Fibroblast of peridontal ligament (primary cell): ENCODE measurements at regions not wholly inside any gene's neighbourhood (a gene's known extent, or its start where the extent isn't known, plus 50 kb on each side); places are given as distances from the start of the nearest gene placed in this dataset.
A peak's percentile ranks its signal among the peaks of the same experiment; 100 is the strongest.

Experiments used
- DNase-seq: peaks from one replicate; pipeline ENCODE4 v3.0.0-alpha.2; 2010; ENCODE audit errors: extremely low read depth

DNA sequence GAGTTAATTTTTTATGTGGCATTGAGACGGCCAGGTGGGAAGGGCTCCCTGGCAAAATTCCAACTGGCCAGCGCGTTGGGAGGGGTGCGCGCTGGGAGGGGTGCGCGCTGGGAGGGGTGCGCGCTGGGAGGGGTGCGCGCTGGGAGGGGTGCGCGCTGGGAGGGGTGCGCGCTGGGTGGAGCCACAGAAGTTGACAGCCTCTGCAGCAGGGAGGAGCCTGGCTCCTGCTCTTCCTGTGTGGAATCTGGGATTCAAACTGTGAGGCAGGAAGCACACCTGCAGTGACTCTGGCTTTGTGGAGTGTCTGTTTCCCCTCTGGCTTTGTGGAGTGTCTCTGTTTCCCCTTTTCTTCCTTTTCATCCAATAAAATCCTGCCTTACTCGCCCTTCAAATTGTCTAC, 147.9 kb upstream of the CBLN2 start:
- no peak for DNase-seq

DNA sequence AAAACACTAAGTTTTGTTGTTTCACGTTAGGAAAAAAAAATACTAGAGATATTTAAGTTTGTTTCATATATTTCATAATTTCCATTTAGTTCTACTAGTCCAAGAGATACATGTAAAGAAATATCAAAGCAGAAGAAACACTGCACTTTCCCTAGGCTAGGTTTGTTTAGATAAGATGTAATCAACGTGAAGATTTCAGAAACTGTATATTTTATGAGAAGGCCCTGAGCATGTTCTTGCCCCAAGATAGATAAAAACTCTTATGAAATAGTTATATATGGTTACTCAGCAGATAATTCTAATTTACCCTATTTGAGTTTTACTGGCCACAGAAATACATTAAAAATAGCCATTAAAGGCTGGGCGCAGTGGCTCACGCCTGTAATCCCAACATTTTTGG, 143.6 kb upstream of the CBLN2 start:
- DNase-seq, result no peak

DNA sequence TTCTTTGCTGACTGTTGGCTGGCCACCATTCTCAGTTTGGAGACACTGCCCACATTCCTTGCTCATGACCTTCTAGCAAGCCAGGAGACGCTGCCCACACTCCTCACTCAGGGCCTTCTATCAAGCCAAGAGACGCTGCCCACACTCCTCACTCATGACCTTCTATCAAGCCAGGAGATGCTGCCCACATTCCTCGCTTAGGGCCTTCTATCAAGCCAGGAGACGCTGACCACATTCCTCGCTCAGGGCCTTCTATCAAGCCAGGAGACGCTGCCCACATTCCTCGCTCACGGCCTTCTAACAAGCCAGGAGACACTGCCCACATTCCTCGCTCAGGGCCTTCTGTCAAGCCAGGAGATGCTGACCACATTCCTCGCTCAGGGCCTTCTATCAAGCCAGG, 131.3 kb upstream of the CBLN2 start:
- no peak for DNase-seq

DNA sequence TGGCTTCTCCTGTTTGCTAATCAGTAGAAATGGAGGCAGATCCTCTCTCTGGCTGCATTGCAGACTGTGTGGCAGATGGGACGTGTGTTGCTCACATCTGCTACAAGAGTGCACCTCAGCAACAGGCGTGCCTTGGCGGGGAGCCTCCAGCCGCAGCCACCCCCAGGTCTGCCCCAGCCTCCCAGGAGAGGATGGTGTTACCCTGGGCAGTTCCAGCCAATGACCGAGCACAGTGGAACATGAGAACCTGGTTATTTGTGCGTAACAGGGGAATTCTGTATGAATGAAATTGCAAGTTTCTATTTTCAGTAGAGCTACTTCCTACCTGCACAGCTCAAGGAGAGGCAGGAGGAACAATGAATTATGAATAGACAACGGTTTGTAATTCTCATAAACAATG, 130.6 kb upstream of the CBLN2 start:
- DNase-seq, result no peak

DNA sequence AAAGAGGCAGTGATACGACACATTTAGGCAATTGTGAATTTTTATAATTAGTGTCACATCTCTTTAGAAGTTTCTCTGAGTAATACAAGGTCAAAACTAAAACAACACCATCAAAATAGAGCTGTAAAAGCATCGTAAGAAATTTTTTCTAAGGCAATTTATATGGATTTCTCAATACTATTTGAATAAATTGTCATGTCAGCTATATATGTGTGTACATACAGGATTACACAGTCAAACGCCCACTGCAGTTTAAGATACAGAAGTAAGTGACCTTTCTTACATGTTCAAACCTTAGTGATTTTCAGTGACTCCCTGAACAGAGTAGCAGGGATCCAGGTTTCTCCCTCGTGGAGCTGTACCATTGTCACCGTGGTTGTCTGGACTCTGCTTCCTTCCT, 129.1 kb upstream of the CBLN2 start:
- DNase-seq, result no peak

DNA sequence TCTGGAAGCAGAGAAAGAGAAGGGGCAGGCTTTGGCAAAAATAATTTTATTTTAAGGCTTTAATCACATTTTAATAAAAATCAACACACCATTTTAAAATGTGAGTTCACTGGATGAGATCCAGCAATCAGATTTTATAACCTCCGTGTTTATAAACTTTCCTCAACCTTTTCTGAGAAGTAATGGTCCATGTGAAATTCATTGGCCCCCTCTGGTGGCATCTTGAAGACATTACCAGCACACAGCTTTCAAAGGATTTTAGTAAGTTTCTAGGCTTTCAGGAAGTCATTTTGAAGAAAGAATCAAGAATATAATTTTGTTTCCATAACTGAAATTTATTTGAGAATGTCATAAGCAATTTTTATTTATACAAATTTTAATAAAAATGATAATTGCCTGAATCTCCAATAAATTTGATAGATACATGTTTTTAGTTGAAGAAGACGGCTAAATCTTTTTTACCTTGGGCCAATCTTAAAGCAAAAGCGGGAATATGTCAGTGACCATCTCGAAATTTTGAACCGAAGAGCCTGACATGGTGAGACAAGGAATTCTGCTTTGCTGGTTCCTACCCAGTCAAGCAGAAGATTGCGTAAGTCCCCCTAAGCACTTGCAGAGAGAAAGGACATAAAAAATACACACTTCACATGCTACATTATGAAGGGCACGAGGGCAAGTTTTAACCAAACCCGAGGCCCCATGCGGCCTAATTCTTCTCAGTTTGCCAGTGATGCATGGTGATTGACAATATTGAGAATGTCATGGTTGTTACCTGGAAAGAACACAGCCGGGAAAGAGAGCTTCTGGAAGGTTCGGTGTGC, 128.4 kb upstream of the CBLN2 start:
- DNase-seq, result peak; percentile 28

DNA sequence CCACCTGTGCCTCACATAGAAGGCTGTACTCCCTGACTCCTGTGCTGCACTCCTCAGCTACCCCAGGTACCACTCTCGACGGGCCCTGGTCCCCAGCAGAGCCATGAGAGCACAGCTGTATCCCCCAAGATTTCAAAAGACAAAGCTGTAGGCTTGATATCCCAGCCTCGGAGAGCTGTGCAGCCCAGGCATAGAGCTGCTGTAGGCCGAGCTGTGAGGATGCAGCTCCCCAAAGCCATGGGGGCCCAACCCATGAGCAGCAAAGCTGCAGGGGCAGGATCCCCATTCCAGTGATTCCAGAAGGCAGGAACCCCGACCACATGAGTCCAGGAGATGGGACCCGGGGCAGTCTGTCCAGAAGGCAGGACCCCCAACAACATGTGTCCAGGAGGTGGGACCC, 123.8 kb upstream of the CBLN2 start:
- DNase-seq, result no peak

DNA sequence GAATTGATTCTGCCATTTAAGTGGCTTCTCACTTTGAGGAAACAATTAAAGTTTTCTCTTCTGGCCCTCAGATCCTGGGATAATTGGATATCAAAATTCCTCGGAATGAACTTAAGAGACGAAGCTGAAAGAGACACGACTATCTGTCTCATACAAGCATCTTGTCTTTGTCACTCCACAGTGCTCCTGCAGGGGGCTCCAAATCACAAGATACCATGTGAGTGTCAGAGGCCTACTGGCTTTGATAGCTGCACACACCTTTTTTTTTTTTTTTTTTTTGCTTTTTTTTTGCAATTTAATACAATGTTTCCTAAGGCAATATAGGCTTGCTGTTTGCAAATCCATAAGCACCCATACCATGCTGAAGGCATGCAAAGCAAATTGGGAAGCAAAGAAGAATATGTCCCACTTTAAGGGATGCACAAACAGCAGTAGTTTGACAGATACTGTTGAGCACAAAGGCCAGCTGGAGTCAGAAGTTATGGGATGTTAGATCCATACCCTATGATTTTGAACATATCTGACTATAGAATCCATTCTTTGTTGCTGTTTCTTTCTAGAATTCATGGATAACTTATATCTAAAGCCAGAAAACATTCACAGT, 109.0 kb upstream of the CBLN2 start:
- DNase-seq, result no peak

DNA sequence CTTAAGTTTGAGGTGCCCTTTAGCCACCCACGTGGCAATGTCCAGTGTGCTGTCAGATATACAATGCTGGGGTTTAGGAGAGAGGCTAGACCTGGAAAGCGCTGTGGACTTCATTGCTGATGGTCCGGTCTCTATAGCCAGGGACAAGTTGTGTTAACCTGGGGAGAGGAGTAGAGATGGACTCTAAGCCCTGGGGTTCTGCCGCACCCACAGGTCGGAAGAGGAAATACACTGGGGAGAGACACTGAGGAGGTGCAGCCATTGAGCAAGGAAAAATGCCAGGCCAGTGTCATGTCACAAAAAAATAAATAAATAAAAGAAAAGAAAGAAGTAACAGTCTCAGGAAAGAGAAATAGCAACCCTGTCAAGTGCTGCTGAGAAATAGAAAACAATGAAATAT, 106.9 kb upstream of the CBLN2 start:
- DNase-seq, result no peak

DNA sequence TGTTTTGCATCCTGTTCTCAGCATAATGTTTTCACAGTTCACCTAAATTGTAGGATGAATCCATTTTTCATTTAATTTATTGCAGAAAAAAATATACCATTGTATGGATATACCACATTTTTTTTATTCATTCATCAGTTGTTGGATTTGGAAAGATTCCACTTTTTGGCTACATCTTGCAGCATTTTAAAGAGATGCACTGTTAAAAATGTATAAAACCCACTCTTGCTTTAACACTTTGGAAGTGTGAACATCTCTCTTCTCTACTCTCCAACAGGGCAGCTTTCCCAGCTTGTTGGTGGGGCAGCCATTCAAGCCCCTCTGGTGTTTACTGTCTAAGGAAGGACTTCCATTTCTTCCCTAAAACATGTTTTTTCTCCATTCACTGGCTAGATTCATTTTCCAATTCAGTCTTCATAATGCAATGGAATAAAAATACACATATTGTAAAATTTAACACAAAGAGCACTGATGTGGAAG, 104.4 kb upstream of the CBLN2 start:
- no peak for DNase-seq

DNA sequence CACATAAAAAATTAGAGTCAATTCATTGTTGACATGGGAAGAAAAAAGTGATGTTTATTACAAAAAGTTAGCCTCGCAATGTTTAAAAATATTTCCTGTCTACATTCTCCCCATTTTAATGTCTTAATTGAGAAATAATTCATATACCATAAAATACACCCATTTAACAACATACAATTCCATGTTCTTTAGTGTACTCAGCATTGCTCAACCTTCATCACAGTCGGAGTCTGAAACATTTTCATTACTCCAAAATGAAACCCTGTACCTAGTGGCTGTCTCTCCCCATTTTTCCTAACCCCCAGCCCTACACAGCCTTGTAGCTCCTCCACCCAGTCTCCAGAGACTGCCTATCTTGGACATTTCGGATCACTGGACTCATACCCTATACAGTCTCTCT, 103.9 kb upstream of the CBLN2 start:
- DNase-seq, result no peak

DNA sequence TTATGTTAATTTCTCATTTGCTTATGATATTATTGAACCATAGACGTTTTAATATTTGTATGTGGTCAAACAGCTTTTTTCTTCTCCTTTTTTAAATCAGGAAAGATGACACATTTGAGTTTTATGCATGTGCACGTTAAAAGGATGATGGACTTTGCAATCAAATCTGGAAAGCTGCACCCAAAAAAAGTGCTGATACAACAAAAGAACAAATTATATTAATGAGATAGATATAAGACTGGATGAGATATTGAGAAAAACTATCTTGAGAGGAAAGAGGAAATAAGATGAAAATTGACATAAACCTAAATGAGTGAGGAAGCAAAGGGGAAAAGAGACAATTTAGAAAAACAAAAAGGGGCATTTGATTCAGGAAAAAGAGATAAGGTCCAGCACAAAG, 96.4 kb upstream of the CBLN2 start:
- no peak for DNase-seq

DNA sequence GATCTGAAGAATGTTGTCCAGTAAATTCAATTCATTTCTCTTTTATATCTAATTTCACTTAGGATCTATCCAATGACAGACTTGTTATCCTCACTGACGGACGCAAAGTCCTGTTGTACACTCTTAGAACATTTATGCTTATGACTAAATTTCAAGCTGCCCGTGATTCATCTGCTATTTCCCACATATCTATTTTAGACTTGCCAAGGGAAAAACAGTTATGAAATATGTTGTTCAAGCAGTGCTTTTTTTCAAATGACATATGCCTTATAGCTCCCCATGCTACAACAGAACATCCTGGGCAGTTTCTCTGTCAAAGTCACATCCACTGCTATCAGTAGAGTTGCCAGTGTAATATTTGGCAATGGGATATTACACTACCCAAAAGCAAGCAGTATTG, 94.2 kb upstream of the CBLN2 start:
- DNase-seq, result no peak

DNA sequence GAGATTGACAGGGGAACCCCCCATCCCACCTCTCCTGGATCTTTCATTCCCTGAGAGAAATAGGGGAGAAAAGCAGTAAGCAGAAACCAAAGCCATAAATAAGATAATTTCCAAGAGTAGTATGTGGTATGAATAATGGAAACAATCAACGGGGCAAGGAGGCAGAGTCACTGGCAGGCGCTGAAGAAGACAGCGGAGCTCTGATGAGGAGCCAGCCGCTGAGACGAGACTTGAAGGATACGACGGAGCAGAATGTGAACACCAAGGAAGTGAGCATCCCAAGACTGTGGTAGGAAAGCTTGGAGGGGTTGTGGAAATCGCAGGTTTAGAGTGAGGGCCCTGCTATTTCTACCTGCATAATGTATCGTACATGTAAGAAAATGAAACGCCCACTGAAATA, 93.6 kb upstream of the CBLN2 start:
- no peak for DNase-seq

DNA sequence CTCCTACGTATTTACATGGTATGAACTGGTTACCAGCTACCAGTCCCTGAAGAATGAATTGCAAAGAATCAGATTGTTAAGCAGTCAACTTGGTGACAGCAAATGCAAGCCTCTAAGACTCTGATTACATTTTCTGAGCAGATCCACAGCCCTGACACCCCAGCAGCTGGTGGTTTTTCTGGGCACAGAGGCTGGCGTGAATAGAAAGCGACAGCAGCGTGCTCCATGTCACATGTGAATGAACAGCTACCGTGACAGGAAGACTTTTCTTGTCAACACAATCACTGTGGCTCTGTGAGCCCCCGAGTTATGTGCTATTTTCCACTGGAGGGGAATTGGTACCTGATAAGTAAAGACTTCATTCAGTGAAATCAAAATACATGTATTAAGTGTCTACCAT, 93.2 kb upstream of the CBLN2 start:
- DNase-seq, result no peak

DNA sequence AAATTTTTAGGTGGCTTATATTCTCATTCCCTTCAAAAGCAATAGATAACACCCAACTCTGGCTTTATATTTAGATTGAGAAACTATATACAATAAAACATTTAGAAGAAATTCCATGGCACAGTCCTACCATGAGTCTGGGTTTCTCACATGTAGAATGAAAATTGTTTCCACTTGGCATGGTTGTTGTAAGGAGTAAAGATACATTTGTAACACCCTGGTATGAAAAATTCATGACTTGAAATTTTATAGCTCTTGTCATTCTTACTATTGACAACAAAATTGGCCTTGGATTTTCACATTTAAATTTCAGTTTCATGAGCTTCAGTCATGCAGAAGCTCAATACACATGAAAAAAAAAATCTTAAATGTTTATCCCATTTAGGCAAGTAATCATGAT, 92.5 kb upstream of the CBLN2 start:
- DNase-seq, result no peak

DNA sequence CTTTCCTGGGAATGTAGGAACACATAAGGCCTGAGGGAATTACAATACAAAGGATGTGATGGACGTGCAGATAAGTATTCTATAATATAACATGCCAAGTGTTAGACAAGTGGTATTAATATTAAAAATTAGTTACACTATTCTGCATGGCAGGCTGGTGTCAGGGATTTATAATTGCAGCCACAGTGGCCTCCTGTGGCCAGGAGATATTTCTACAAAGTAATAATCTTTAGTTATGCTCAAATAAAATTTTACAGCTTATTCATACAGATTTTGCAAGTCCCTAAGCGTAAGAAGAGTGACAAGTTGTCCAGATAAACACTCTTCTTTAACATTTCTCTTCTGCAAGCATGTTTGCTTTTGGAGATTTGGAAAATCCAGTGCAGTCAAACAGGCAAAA, 90.4 kb upstream of the CBLN2 start:
- DNase-seq, result no peak

DNA sequence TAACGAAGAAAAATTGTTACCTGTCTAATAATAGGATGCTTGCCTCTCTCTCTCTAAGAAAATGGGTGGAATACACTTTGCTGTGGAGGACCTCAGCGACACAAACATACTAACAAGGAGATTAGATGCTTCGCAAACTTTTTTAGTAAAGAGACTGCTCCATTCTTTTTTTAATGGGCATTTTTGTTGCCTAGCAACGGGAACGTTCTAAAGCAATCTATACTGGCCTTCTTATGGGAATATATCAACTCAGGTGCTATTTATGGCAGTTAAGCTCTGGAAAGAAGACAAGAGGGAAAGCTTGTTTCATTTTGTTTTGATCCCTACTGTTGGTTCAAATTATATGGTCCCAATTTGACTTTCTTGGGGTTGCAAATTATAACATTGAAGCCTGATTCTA, 86.8 kb upstream of the CBLN2 start:
- DNase-seq, result no peak

DNA sequence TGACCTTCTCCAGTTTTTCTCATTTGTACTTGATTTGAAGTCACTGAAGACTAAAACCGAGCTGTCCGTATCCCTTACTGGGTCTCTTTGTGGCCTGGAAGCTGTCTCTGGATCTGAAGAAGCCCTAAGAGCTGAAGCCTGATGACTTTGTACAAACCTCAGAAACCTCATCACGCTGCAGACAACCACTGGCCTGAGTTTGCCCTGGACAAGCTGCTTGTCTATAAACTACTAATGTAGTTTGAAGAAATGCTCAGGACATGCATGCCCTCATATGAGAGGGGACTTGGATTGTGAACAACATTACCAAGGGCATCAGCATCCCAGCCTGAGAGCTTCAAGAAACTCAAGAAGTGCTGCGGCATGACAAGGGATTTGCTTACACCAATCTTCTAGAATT, 79.3 kb upstream of the CBLN2 start:
- DNase-seq, result no peak

DNA sequence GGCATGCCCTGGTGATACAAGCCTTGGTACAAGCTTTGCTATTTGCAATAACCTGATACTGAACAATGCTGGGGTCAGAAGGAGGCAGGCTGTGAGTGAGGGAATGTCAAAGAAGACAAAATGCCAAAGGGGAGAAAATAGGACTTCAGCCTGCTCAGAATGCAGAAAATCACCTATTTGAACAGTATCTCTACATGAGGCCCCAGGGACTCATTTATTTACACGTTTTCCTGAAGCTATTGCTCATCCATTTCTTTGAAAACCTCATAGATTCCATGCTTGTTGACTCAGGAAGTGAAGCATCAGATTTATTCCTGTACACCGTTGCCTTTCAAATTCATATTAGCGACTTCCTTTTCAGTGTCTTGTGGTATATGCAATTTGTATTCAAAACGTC, 69.4 kb upstream of the CBLN2 start:
- no peak for DNase-seq

DNA sequence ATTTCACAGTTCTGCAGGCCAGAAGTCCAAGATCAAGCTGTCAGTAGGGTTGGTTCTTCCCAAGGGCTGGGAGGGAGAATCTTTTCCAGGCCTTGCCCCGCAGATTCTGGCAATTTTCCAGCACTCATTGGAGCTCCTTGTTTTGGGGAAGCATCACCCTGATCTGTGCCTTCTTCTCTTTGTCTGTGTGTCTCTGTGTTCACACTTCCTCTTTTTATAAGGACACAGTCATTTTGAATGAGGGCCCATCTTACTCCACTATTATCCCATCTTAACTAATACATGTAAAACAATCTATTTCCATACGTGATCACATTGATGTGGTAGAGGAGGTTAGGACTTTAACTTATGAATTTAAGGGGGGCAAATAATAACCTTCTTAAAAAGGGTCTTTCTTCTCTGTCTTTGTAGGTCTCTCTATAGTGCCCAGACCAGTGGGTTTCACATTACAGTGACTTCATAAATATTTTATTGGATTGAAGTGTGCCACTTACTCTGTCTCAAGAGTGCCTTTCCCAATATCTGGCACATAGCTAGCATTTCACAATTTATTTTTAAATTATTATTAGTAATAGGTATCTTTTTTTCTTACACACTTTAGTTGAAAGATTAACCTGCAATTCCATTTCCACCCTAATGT, 68.9 kb upstream of the CBLN2 start:
- no peak for DNase-seq

DNA sequence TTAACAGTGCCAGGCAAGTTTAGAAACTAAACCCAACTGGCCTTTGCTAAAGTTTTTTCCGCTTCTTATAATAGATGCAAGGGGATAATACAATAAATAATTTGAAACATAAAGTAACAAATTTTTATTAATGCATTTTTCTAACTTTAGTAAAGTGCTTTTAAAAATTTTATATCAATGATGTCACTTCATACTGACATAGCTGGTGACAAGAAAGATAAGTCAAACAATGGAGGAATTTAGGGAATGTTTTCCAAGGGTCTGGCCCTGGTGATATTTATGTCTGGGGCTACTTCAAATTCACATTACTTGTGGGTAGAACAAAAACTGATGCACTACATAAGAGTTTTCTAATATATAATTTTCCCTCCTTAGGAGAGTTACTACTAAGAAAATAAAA, 61.2 kb upstream of the CBLN2 start:
- no peak for DNase-seq

DNA sequence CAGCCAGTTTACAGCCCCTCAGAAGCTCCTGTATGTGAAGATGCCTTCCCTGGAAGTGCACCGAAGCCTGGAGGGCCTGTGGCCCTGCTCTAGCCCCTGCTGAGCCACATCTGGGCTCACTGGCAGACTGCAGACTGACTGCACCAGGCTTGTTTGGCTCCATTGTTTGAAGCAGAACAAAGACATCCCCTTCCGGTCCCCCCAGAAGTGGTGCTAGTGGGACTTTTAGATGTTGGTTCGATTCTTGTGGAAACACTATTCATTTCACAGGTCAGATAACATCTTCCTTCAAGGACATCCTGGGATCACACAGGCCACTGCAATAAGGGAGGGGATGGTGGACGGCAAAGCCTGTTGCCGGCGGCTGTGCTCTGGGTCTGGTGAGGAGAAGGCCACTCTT, 57.8 kb upstream of the CBLN2 start:
- DNase-seq, result no peak
